GM03348 (cell line): ENCODE measurements at regions not wholly inside any gene's neighbourhood (a gene's known extent, or its start where the extent isn't known, plus 50 kb on each side); places are given as distances from the start of the nearest gene placed in this dataset.
"Not testable (repeated sequence)": the region's sequence is repeated elsewhere in the genome, so short reads cannot be mapped to it uniquely, and the experiment has no call there.

Experiments used
- DNase-seq: peaks from one replicate; pipeline ENCODE4 v3.0.0; 2012; ENCODE audit warnings: low spot score

- DNase-seq, result no peak
Measured at GRCh38 chr15:47887241-47887800, 170.0 kb downstream of the SEMA6D start.

- no peak for DNase-seq
Measured at GRCh38 chr15:47888385-47889100, 171.2 kb downstream of the SEMA6D start.

GRCh38 chr15:47890397-47891150, 173.3 kb downstream of the SEMA6D start:
- no peak for DNase-seq

GRCh38 chr15:47897525-47897924, 180.2 kb downstream of the SEMA6D start:
- no peak for DNase-seq

- DNase-seq, result no peak
Measured at GRCh38 chr15:47900751-47901150, 183.4 kb downstream of the SEMA6D start.

GRCh38 chr15:47903368-47903767, 186.1 kb downstream of the SEMA6D start:
- DNase-seq, result no peak

GRCh38 chr15:47908486-47908885, 191.2 kb downstream of the SEMA6D start:
- DNase-seq, result no peak

GRCh38 chr15:47908950-47909670, 191.8 kb downstream of the SEMA6D start:
- DNase-seq, result no peak

GRCh38 chr15:47912910-47913309, 195.6 kb downstream of the SEMA6D start:
- not testable (repeated sequence) for DNase-seq

GRCh38 chr15:47917881-47918280, 200.6 kb downstream of the SEMA6D start:
- no peak for DNase-seq

- DNase-seq, result no peak
Measured at GRCh38 chr15:47918877-47919276, 201.6 kb downstream of the SEMA6D start.

GRCh38 chr15:47924381-47924780, 196.4 kb upstream of the SLC24A5 start:
- DNase-seq, result no peak

- DNase-seq, result no peak
Measured at GRCh38 chr15:47929138-47929803, 191.5 kb upstream of the SLC24A5 start.

- DNase-seq, result no peak
Measured at GRCh38 chr15:47932261-47932660, 188.5 kb upstream of the SLC24A5 start.

- DNase-seq, result no peak
Measured at GRCh38 chr15:47932951-47933641, 187.7 kb upstream of the SLC24A5 start.

GRCh38 chr15:47933865-47934264, 186.9 kb upstream of the SLC24A5 start:
- DNase-seq, result no peak

- no peak for DNase-seq
Measured at GRCh38 chr15:47934342-47934741, 186.4 kb upstream of the SLC24A5 start.

GRCh38 chr15:47937834-47938233, 183.0 kb upstream of the SLC24A5 start:
- DNase-seq, result no peak

GRCh38 chr15:47944637-47945288, 176.0 kb upstream of the SLC24A5 start:
- DNase-seq, result no peak

- DNase-seq, result no peak
Measured at GRCh38 chr15:47945872-47946650, 174.7 kb upstream of the SLC24A5 start.
